GM10248 (cell line): ENCODE measurements at regions not wholly inside any gene's neighbourhood (a gene's known extent, or its start where the extent isn't known, plus 50 kb on each side); places are given as distances from the start of the nearest gene placed in this dataset.

Experiments used
- CTCF ChIA-PET: fragments of 300-600 bp; sonication (Branson Sonifier 250); formaldehyde crosslinking; extraction: SDS; loops from one replicate; lab custom pipeline; 2021; ENCODE audit warnings: antibody characterized with exemption; lab: Yijun Ruan, JAX
- POLR2A ChIA-PET: fragments of 350-650 bp; sonication (Branson Sonifier 250); formaldehyde crosslinking; extraction: SDS; loops from one replicate; lab custom pipeline; 2020; ENCODE audit warnings: antibody characterized with exemption; lab: Yijun Ruan, JAX
- DNase-seq: peaks from one replicate; pipeline ENCODE4 v3.0.0; 2012; ENCODE audit errors: extremely low spot score
- CTCF ChIP-seq: IDR thresholded peaks from 2 replicates; pipeline ENCODE4 v1.5.1; 2012; ENCODE audit warnings: mild to moderate bottlenecking, low read depth; ENCODE audit errors: extremely low read depth, missing control alignments, control extremely low read depth

GRCh38 chrX:10074241-10074941 lies 82.4 kb upstream of the CLCN4 start:
- CTCF ChIA-PET = interaction anchor here (1.2 to 4.0 kb wide), 3 partner anchors 10 to 45 kb away, joined by 3 to 13 read pairs (median 5); no protein-coding TSS in a partner anchor

GRCh38 chrX:10076765-10077164 lies 80.0 kb upstream of the CLCN4 start:
- DNase-seq = no peak
- CTCF ChIA-PET = interaction anchor here (1.4 to 2.0 kb wide), 3 partner anchors 13 to 43 kb away, joined by 3 to 5 read pairs (median 5); no protein-coding TSS in a partner anchor
- no peak for TF ChIP-seq CTCF
- POLR2A ChIA-PET = no interaction called here

More at GRCh38 chrX:10074241-10074941, 82.4 kb upstream of the CLCN4 start:
- DNase-seq = no peak
- TF ChIP-seq CTCF = no peak
- POLR2A ChIA-PET = no interaction called here

- ChIA-PET CTCF (interaction anchor here (0.7 to 1.5 kb wide), 4 partner anchors 12 to 42 kb away, joined by 3 to 5 read pairs (median 3); no protein-coding TSS in a partner anchor), POLR2A (interaction anchor here (0.5 kb wide), 1 partner anchor 43 kb away, joined by 6 read pairs; no protein-coding TSS in a partner anchor)
- no peak for TF ChIP-seq CTCF
- no peak for DNase-seq
These were observed 79.2 kb upstream of the CLCN4 start for GRCh38 chrX:10077425-10078188.

GRCh38 chrX:10078266-10078665 lies 78.5 kb upstream of the CLCN4 start:
- ChIA-PET POLR2A (interaction anchor here (0.5 kb wide), 1 partner anchor 43 kb away, joined by 6 read pairs; no protein-coding TSS in a partner anchor), CTCF (interaction anchor here (0.9 to 1.5 kb wide), 3 partner anchors 11 to 41 kb away, joined by 3 to 5 read pairs (median 3); no protein-coding TSS in a partner anchor)
- no peak for DNase-seq
- no peak for TF ChIP-seq CTCF

GRCh38 chrX:10079231-10079630 lies 77.5 kb upstream of the CLCN4 start:
- ChIA-PET POLR2A (no interaction called here), CTCF (interaction anchor here (0.9 kb wide), 1 partner anchor 41 kb away, joined by 3 read pairs; no protein-coding TSS in a partner anchor)
- no peak for DNase-seq
- no peak for TF ChIP-seq CTCF

- no peak for TF ChIP-seq CTCF
- POLR2A ChIA-PET = no interaction called here
- no peak for DNase-seq
- CTCF ChIA-PET = interaction anchor here (1.0 to 5.2 kb wide), 8 partner anchors 12 to 67 kb away, joined by 3 to 40 read pairs (median 4); no protein-coding TSS in a partner anchor
These were observed 73.0 kb upstream of the CLCN4 start for GRCh38 chrX:10083809-10084208.
